ENCODE measurements at regions not wholly inside any gene's neighbourhood (a gene's known extent, or its start where the extent isn't known, plus 50 kb on each side); places are given as distances from the start of the nearest gene placed in this dataset.
A peak's percentile ranks its signal among the peaks of the same experiment; 100 is the strongest.
"Not testable (repeated sequence)": the region's sequence is repeated elsewhere in the genome, so short reads cannot be mapped to it uniquely, and the experiment has no call there.

DNA sequence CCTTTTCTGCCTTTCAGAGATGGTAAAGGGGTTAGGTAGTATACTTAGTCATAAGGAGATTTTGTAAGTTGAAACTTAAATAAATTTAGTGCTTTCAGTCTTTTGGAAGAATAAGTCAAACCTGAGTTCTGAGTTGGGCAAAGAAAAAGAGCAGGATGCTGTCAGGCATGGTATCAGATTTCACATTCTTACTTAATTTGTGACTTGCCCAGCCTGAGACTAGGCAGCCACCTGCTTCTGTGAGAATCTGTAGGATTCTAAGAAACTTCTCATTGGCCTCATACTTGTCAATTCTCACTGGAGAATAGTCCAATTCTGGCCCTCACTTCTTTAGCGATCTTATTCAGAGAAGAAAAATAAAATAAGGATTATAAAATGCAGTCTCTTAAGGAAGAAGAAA lies 577.5 kb downstream of the DIPK2A start:
- DNase-seq: no peak

DNA sequence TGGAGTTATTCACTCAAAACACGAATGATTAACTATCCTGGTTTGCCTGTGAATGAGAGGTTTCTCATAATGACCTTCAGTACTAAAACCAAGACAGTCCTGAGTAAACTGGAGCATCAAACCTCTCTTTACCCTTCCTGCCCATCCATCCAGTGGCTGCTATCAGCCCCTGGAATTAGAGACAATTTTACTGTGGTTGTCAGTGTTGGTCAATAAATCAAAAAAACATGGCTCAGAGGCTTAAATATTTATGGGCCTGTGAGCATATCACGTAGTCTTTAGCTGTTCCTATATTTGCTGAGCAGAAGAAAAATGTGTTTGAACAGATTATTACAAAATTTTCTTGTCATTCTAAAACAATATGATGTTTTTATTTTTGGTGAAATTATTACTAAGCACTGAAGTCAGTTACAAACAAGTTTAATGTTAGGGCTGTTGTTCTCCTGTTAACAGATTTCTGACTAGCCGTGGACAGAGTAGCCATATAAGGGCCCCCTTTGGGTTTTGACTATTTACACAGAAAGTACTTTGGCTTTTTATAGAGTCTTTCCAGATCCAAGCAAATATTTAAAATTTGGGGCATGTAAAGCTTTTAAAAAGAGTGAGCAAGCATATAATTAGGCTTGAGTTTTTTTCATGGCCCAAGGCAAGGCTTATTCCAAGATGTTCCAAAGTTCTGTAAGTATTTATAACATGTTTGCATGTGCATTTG lies 580.9 kb downstream of the DIPK2A start:
- no peak for DNase-seq

DNA sequence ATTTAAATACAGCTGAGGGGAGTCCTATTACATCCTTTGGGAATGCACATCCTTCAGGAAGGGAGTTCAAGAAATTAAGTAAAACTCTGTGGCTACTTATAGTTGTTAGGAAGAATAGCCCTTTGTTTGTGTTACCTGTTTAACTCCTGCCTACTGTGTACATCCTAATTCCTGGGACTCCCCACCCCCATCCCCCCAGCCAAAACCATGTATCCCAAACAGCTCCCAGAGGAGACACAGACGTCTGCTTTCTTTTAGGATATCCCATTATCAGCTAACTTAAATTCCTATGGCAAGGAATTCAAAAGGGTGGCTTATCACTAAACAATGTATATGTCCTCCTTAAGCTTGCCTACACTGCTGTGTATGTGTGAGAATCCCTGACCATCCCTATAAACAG lies 581.7 kb downstream of the DIPK2A start:
- DNase-seq: no peak

- DNase-seq: no peak
Observed at GRCh38 chr3:144554889-144555288, 583.3 kb downstream of the DIPK2A start.

DNA sequence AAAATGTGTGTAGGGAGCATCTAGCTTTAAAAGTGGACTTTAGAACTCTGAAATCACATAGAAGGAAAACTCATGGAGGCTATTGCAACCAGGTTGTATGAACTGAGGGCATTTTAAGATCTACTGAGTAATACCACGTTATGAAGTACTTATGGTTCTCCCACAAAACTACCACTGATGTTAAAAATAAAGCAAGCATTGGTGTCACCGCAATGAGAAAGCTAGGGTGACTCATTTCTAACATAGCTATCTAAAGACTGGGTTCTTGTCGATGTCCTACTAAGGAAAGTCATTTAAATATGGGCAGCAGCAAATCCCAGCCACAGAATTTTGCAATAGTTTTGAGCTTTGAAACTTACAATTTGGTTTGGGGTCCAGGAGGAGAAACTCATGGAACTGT lies 584.8 kb downstream of the DIPK2A start:
- no peak for DNase-seq

DNA sequence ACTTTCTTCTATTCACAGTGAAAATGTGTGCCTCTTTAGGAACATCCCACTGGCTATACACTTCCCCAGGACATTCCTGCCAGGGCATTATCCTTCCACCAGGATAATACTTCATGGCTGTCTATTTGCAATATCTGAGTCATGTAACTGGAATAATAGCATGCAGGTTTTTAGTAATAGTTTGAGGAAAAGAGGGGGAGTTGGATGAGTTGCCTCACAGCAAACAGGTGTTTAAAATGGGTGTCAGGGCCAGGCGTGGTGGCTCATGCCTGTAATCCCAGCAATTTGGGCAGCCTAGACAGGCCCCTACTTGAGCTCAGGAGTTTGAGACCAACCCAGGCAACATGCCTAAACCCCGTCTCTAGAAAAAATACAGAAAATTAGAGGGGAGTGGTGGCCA lies 585.9 kb downstream of the DIPK2A start:
- DNase-seq: no peak

DNA sequence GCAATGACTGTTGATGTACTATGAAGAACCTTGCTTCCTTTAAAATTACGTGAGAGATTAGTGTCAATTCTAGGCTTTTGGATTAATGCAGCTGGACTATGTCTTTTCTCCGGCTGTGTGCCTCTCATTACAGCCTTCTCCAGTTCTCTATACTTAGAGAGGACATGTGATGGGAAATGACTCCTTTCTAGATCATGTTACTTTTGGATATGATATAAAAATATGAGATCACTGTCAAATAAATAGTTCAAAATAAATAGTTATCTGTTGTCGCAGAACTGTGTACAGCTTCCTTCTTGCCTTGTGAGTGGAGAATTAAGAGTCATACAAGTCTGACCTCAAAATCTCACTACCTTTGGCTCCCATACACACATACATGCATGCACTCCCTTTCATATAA lies 592.4 kb downstream of the DIPK2A start:
- DNase-seq: no peak

DNA sequence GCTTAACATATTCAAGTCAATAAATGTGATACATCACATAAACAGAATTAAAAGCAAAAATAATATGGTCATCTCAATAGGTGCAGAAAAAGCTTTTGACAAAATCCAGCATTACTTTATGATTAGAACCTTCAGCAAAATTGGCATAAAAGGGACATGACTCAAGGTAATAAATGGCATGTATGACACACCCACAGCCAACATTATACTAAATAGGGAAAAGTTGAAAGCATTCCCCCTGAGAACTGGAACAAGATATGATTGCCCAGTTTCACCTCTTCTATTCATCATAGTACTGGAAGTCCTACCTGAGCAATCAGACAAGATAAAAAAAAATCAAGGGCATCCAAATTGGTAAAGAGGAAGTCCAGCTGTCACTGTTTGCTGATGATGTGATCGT lies 594.7 kb downstream of the DIPK2A start:
- no peak for DNase-seq

- DNase-seq: no peak
Observed at GRCh38 chr3:144569651-144570050, 598.0 kb downstream of the DIPK2A start.

DNA sequence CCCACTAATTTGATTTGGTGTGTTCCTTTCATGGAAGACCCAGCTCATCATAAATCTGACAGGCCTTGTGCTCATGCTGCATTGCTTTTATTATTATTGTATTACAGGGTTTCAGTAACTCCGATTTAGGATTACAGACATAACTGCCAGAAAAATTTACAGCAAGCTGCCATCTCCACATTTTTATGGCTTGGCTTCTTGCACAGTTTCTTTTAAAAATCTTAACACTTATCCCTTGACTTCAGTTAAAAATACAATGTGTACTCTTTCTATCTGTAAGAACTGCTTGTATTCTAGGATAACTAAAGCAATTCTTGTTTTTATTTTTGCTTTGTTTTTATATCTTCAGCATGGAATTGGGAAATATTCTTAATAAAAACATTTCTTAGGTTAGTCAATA lies 612.2 kb downstream of the DIPK2A start:
- no peak for DNase-seq

GRCh38 chr3:144585408-144585807 lies 613.8 kb downstream of the DIPK2A start:
- no peak for DNase-seq

DNA sequence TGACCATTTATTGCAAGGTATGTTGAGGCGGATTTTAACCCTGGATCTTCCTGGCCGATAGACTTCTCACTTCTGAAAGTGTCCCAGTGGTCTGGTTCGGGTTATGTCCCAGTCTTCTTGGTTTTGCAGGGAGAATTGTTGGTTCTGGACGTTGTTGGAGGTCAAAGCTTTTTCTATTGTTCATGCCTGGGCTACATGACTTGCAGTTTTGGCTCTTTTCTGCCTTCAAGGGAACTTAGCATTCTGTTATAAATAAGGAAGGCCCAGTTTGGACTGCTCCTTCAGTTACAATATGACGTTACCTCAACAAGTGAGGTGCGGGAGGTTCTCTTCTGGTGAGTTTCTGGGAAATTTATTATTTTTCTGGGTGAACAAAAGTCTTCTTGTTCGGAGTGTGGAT lies 614.3 kb downstream of the DIPK2A start:
- DNase-seq: no peak

GRCh38 chr3:144586382-144586781 lies 614.8 kb downstream of the DIPK2A start:
- DNase-seq: no peak

GRCh38 chr3:144590854-144591253 lies 619.2 kb downstream of the DIPK2A start:
- no peak for DNase-seq

DNA sequence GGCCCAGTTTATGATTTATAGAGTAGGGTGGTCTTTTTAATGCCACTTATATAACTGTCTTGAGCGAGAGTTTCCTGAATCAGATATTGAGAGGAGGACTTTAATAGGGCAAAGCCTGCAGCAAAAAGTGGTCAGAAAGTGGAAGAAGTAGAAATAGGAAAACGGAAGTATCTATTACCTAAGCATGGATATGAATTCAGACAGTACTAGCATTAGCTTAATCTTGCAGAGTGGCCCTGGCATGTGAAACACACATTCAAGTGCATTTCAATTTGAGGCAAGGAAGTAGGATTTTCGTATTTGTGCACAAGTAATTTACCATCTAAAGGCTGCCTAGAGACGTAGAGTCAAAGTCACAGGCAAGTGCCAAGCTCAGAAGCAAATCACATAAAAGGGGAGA lies 622.3 kb downstream of the DIPK2A start:
- DNase-seq: no peak

GRCh38 chr3:144620236-144620635 lies 648.6 kb downstream of the DIPK2A start:
- not testable (repeated sequence) for DNase-seq

DNA sequence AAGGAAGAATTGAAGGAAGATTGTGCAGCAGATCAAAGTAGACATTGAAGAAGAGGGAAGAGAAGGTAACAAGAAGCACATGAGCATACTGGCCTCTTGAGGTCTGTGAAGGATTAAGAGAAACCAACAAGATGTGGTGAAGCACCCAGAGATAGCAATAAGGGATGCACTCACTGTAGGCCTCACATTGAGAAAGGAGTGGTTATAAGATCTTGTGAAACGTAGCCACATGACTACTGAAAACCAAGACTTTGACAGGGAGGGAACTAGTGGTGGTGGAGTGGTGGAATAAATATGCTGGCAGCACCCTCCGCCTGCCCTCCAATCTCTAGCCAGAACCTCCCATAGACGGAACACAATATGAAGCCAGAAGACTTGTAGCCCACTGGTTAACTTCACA lies 651.2 kb downstream of the DIPK2A start:
- DNase-seq: no peak

GRCh38 chr3:144624656-144625055 lies 653.0 kb downstream of the DIPK2A start:
- DNase-seq: no peak

- DNase-seq: peak; percentile 14 to 29
Observed at GRCh38 chr3:144626835-144627234, 655.2 kb downstream of the DIPK2A start.

DNA sequence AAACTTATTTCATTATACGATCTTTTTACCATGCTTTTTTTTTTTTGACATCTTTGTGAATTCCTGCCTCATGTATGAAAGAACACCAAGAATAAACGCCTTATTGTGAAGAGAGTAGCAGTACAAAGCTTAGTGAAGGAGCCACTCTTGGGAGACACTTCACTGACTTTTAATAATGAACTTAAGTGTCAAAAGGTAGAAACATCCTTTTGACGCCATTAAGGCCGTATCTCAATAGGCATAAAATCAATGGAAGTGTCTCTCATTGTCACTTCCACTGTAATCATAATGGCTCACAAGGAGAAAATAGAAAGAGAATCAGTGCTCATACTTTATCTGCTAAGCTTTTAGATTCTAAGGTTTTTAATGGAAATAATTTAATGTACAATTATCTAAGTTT lies 657.8 kb downstream of the DIPK2A start:
- DNase-seq: no peak

GRCh38 chr3:144636833-144637232 lies 665.2 kb downstream of the DIPK2A start:
- DNase-seq: no peak

GRCh38 chr3:144638009-144638408 lies 666.4 kb downstream of the DIPK2A start:
- DNase-seq: no peak

DNA sequence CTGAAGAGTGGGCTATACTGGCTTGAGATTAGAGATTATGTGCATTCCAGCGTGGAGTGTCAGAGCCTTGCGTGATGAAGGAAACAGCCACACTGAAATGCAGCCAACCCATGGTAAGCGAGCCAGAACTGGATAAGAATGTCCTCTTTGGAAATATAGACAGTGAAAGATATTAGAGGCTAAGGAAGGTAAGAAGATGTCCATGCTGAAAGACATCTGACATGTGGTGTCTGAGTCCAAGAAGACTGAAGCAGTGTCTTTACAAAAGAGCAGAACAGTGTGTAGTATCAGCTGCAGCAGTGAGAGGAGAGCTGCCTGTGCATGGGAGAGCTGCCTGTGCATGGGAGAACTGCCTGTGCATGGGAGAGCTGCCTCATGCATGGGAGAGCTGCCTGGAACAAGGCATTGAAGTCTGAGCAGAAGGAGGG lies 672.2 kb downstream of the DIPK2A start:
- DNase-seq: no peak

DNA sequence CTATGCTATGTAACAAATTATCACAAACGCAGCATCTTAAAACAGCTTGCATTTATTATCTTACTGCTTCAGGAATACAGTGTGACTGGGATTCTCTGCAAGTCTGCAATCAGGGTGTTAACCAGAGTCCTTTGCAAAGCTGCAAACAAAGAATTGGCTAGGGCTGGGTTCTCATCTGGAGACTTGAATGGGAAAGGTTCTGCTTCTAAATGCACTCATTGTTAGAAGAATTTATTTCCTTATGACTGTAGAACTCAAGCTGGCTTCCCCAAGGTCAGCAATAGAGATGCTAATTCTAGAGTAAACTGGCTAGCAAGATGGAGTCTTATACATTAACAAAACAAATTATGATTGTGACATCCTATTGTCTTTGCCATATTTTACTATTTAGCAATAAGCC lies 673.7 kb downstream of the DIPK2A start:
- DNase-seq: no peak

DNA sequence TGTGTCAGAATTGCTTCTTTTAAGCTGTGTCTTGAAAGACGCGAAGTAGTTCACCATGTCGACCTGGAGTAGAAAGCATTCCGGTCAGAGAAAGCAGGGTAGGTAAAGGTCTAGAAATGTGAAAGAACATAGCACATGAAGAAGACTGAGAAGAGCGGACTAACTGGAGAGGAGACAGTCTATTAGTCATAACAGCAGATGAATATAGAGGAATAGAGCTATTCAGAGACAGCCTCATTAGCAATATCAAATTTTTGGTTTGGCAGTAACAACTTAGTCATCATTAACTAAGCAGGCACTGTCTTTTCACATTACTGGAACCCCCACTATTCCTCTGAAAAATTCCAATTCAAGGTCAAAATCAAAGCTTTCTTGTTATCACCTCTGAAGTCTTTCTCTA lies 678.8 kb downstream of the DIPK2A start:
- DNase-seq: no peak

DNA sequence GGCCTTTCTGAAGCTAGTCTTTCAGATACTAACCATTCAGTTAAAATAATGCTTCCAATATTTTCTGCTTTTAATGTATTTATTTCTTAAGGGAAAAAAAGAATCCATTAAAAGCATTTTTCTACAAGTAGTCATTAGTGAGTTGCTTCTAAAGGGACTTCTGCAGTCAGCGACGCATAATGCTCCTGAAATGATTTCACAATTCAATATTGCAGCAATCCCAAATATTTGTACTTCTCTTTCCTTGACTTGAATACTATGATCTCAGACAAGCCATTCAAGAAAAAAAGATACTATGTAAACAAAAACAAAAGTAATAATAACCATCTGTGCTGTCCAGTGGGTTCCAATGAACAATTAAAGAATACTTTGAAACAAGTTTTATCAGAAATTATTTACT lies 681.0 kb downstream of the DIPK2A start:
- no peak for DNase-seq

All from Kasumi-1 (cell line).